ENCODE measurements at regions not wholly inside any gene's neighbourhood (a gene's known extent, or its start where the extent isn't known, plus 50 kb on each side); places are given as distances from the start of the nearest gene placed in this dataset.
A peak's percentile ranks its signal among the peaks of the same experiment; 100 is the strongest.

- Mint-ChIP-seq H3K27ac (ENCODE audit: low read depth) (no peak overlapping the region), H3K9me3 (no peaks in the 10 kb centered on the region), H3K27me3 (peaks cover 17% of the 10 kb centered on the region), H3K36me3 (ENCODE audit: insufficient read depth) (no peaks in the 10 kb centered on the region), H3K4me1 (no peaks in the 10 kb centered on the region), H3K4me3 (no peak overlapping the region)
- ATAC-seq (replicated peaks; ENCODE audit: extremely low read depth, poor library complexity, severe bottlenecking), result no peak
- no peak for DNase-seq (ENCODE audit: low spot score in 2 of 2)
Measured at GRCh38 chr10:113345826-113346624, 206.8 kb upstream of the HABP2 start.

GRCh38 chr10:113347508-113347907 is 205.3 kb upstream of the HABP2 start:
- no peaks in the 10 kb centered on the region for H3K36me3 Mint-ChIP-seq (ENCODE audit: insufficient read depth)
- no peaks in the 10 kb centered on the region for H3K9me3 Mint-ChIP-seq
- DNase-seq (ENCODE audit: low spot score in 2 of 2), result no peak
- no peak for ATAC-seq (replicated peaks; ENCODE audit: extremely low read depth, poor library complexity, severe bottlenecking)
- H3K4me3 Mint-ChIP-seq, result no peak overlapping the region
- peaks cover 8% of the 10 kb centered on the region for H3K27me3 Mint-ChIP-seq
- no peaks in the 10 kb centered on the region for H3K4me1 Mint-ChIP-seq
- H3K27ac Mint-ChIP-seq (ENCODE audit: low read depth), result no peak overlapping the region

GRCh38 chr10:113348694-113349093 is 204.2 kb upstream of the HABP2 start:
- ATAC-seq (replicated peaks; ENCODE audit: extremely low read depth, poor library complexity, severe bottlenecking) (no peak), DNase-seq (ENCODE audit: low spot score in 2 of 2) (no peak)
- Mint-ChIP-seq H3K36me3 (ENCODE audit: insufficient read depth) (no peaks in the 10 kb centered on the region), H3K4me1 (no peaks in the 10 kb centered on the region), H3K27me3 (peaks cover 8% of the 10 kb centered on the region), H3K9me3 (no peaks in the 10 kb centered on the region), H3K27ac (ENCODE audit: low read depth) (no peak overlapping the region), H3K4me3 (no peak overlapping the region)

- Mint-ChIP-seq H3K4me1 (no peaks in the 10 kb centered on the region), H3K9me3 (no peaks in the 10 kb centered on the region), H3K27me3 (peaks cover 24% of the 10 kb centered on the region), H3K27ac (ENCODE audit: low read depth) (no peak overlapping the region), H3K36me3 (ENCODE audit: insufficient read depth) (no peaks in the 10 kb centered on the region), H3K4me3 (no peak overlapping the region)
- DNase-seq (ENCODE audit: low spot score in 2 of 2) (no peak), ATAC-seq (replicated peaks; ENCODE audit: extremely low read depth, poor library complexity, severe bottlenecking) (no peak)
Measured at GRCh38 chr10:113350311-113351040, 202.4 kb upstream of the HABP2 start.

GRCh38 chr10:113354711-113355110 is 198.1 kb upstream of the HABP2 start:
- no peaks in the 10 kb centered on the region for H3K4me1 Mint-ChIP-seq
- ATAC-seq (replicated peaks; ENCODE audit: extremely low read depth, poor library complexity, severe bottlenecking), result no peak
- DNase-seq (ENCODE audit: low spot score in 2 of 2), result no peak
- no peak overlapping the region for H3K27ac Mint-ChIP-seq (ENCODE audit: low read depth)
- H3K4me3 Mint-ChIP-seq, result no peak overlapping the region
- H3K27me3 Mint-ChIP-seq, result peaks cover 56% of the 10 kb centered on the region
- no peaks in the 10 kb centered on the region for H3K9me3 Mint-ChIP-seq
- no peaks in the 10 kb centered on the region for H3K36me3 Mint-ChIP-seq (ENCODE audit: insufficient read depth)

GRCh38 chr10:113356794-113357680 is 195.8 kb upstream of the HABP2 start:
- Mint-ChIP-seq H3K4me3 (no peak overlapping the region), H3K4me1 (peaks cover under 1% of the 10 kb centered on the region), H3K27ac (ENCODE audit: low read depth) (no peak overlapping the region), H3K9me3 (no peaks in the 10 kb centered on the region), H3K27me3 (peaks cover 74% of the 10 kb centered on the region), H3K36me3 (ENCODE audit: insufficient read depth) (no peaks in the 10 kb centered on the region)
- DNase-seq (ENCODE audit: low spot score in 2 of 2) (no peak), ATAC-seq (replicated peaks; ENCODE audit: extremely low read depth, poor library complexity, severe bottlenecking) (no peak)

- no peaks in the 10 kb centered on the region for H3K36me3 Mint-ChIP-seq (ENCODE audit: insufficient read depth)
- DNase-seq (ENCODE audit: low spot score in 2 of 2), result no peak
- H3K9me3 Mint-ChIP-seq, result no peaks in the 10 kb centered on the region
- ATAC-seq (replicated peaks; ENCODE audit: extremely low read depth, poor library complexity, severe bottlenecking), result no peak
- H3K27ac Mint-ChIP-seq (ENCODE audit: low read depth), result no peak overlapping the region
- H3K27me3 Mint-ChIP-seq, result peaks cover 74% of the 10 kb centered on the region
- peaks cover 6% of the 10 kb centered on the region for H3K4me1 Mint-ChIP-seq
- no peak overlapping the region for H3K4me3 Mint-ChIP-seq
Measured at GRCh38 chr10:113357681-113358300, 195.1 kb upstream of the HABP2 start.

GRCh38 chr10:113359655-113360054 is 193.2 kb upstream of the HABP2 start:
- DNase-seq (ENCODE audit: low spot score in 2 of 2), result no peak
- Mint-ChIP-seq H3K36me3 (ENCODE audit: insufficient read depth) (no peaks in the 10 kb centered on the region), H3K4me3 (no peak overlapping the region), H3K9me3 (no peaks in the 10 kb centered on the region), H3K27me3 (peaks cover 67% of the 10 kb centered on the region), H3K27ac (ENCODE audit: low read depth) (no peak overlapping the region), H3K4me1 (peaks cover 6% of the 10 kb centered on the region)
- ATAC-seq (replicated peaks; ENCODE audit: extremely low read depth, poor library complexity, severe bottlenecking), result no peak

GRCh38 chr10:113360870-113361269 is 192.0 kb upstream of the HABP2 start:
- ATAC-seq (replicated peaks; ENCODE audit: extremely low read depth, poor library complexity, severe bottlenecking), result no peak
- no peak overlapping the region for H3K4me3 Mint-ChIP-seq
- no peak for DNase-seq (ENCODE audit: low spot score in 2 of 2)
- no peaks in the 10 kb centered on the region for H3K36me3 Mint-ChIP-seq (ENCODE audit: insufficient read depth)
- no peak overlapping the region for H3K27ac Mint-ChIP-seq (ENCODE audit: low read depth)
- no peaks in the 10 kb centered on the region for H3K9me3 Mint-ChIP-seq
- peaks cover 54% of the 10 kb centered on the region for H3K27me3 Mint-ChIP-seq
- H3K4me1 Mint-ChIP-seq, result peaks cover 6% of the 10 kb centered on the region

- H3K9me3 Mint-ChIP-seq, result no peaks in the 10 kb centered on the region
- DNase-seq (ENCODE audit: low spot score in 2 of 2) (no peak), ATAC-seq (replicated peaks; ENCODE audit: extremely low read depth, poor library complexity, severe bottlenecking) (no peak)
- H3K27me3 Mint-ChIP-seq, result peaks cover 37% of the 10 kb centered on the region
- peak overlapping the region; percentile 2 for H3K27ac Mint-ChIP-seq (ENCODE audit: low read depth)
- peaks cover 6% of the 10 kb centered on the region for H3K4me1 Mint-ChIP-seq
- H3K4me3 Mint-ChIP-seq, result no peak overlapping the region
- no peaks in the 10 kb centered on the region for H3K36me3 Mint-ChIP-seq (ENCODE audit: insufficient read depth)
Measured at GRCh38 chr10:113362645-113363091, 190.2 kb upstream of the HABP2 start.

- DNase-seq (ENCODE audit: low spot score in 2 of 2) (no peak), ATAC-seq (replicated peaks; ENCODE audit: extremely low read depth, poor library complexity, severe bottlenecking) (no peak)
- no peaks in the 10 kb centered on the region for H3K36me3 Mint-ChIP-seq (ENCODE audit: insufficient read depth)
- H3K27me3 Mint-ChIP-seq, result peaks cover 31% of the 10 kb centered on the region
- no peak overlapping the region for H3K27ac Mint-ChIP-seq (ENCODE audit: low read depth)
- no peak overlapping the region for H3K4me3 Mint-ChIP-seq
- H3K9me3 Mint-ChIP-seq, result no peaks in the 10 kb centered on the region
- peaks cover 6% of the 10 kb centered on the region for H3K4me1 Mint-ChIP-seq
Measured at GRCh38 chr10:113364227-113364626, 188.6 kb upstream of the HABP2 start.

Measured in central memory CD8-positive, alpha-beta T cell (primary cell).